Right lobe of liver (tissue), 4 donors: ENCODE measurements at regions not wholly inside any gene's neighbourhood (a gene's known extent, or its start where the extent isn't known, plus 50 kb on each side); places are given as distances from the start of the nearest gene placed in this dataset.

ENCODE experiments used
- CTCF ChIP-seq, 4 donors: fragments of 200-600 bp in 3 of 4; fragments of 450-650 bp in 1 of 4; IDR thresholded peaks; one replicate each; pipeline versions ENCODE4 v1.5.1 to v1.8.0; 2016 to 2022; ENCODE audit warnings: antibody characterized with exemption in 4 of 4, mild to moderate bottlenecking in 2 of 4
- POLR2A ChIP-seq: fragments of 450-650 bp; IDR thresholded peaks from one replicate; pipeline ENCODE4 v1.6.1; 2017; ENCODE audit warnings: antibody characterized with exemption, mild to moderate bottlenecking
- donor health status: DM: no; HTN: no; CAD: no.
- donor health status: DM: no; HTN: no; CAD: no.
- donor health status: DM: no; HTN: yes; CAD: no.

GRCh38 chr2:83063933-83064332, 1395.1 kb downstream of the SUCLG1 start:
- TF ChIP-seq CTCF (IDR thresholded peaks at IDR 0.05): no peak
- no peak for TF ChIP-seq POLR2A
